Heart left ventricle (tissue), 16 donors: ENCODE measurements at regions not wholly inside any gene's neighbourhood (a gene's known extent, or its start where the extent isn't known, plus 50 kb on each side); places are given as distances from the start of the nearest gene placed in this dataset.
A peak's percentile ranks its signal among the peaks of the same experiment; 100 is the strongest.

Experiments used
- ATAC-seq, 4 donors: fragments of 200-7000 bp; cut with Tn5 transposase; one replicate each; pipeline ENCODE4 v1.9.1; 2020 to 2022; ENCODE audit warnings: moderate library complexity in 4 of 4, mild to moderate bottlenecking in 3 of 4, moderate number of reproducible peaks in 1 of 4
- DNase-seq, 5 donors: peaks; one replicate each; pipeline ENCODE4 v3.0.0-alpha.2; 2020
- H3K27ac ChIP-seq, 12 donors: fragments of 200-600 bp; sonication (generic) in 4 of 12; one replicate each; pipeline versions ENCODE4 v1.5.0 to v1.8.0; 2016 to 2022; ENCODE audit warnings: mild to moderate bottlenecking in 2 of 12
- H3K27me3 ChIP-seq, 9 donors: fragments of 200-600 bp; sonication (generic) in 2 of 9; one replicate each; pipeline versions ENCODE4 v1.5.1 to v1.8.0; 2016 to 2022; ENCODE audit warnings: mild to moderate bottlenecking in 3 of 9
- H3K36me3 ChIP-seq, 9 donors: fragments of 200-600 bp; sonication (generic) in 2 of 9; one replicate each; pipeline versions ENCODE4 v1.5.0 to v1.8.0; 2018 to 2022; ENCODE audit warnings: mild to moderate bottlenecking in 2 of 9
- H3K4me1 ChIP-seq, 12 donors: fragments of 200-600 bp; sonication (generic) in 4 of 12; one replicate each; pipeline versions ENCODE4 v1.5.0 to v1.8.0; 2016 to 2022; ENCODE audit warnings: mild to moderate bottlenecking in 3 of 12
- H3K4me3 ChIP-seq, 12 donors: fragments of 200-600 bp; sonication (generic) in 4 of 12; one replicate each; pipeline versions ENCODE4 v1.5.0 to v1.8.0; 2017 to 2022; ENCODE audit warnings: mild to moderate bottlenecking in 9 of 12, moderate library complexity in 4 of 12
- H3K9me3 ChIP-seq, 12 donors: fragments of 200-600 bp; sonication (generic) in 4 of 12; one replicate each; pipeline versions ENCODE4 v1.5.0 to v1.8.0; 2016 to 2022; ENCODE audit warnings: mild to moderate bottlenecking in 1 of 12
- POLR2A ChIP-seq, 2 donors: fragments of 450-650 bp; IDR thresholded peaks; one replicate each; pipeline ENCODE4 v1.6.1; 2017; ENCODE audit warnings: antibody characterized with exemption in 2 of 2, mild to moderate bottlenecking in 2 of 2, moderate library complexity in 2 of 2
- WGBS, 4 donors: extraction: QIAGEN DNeasy Blood & Tissue Kit in 2 of 4; methylation state at CpG; one replicate each; pipeline versions ENCODE4 v1.1.5 to v1.1.7; 2013 to 2018; 5-methylcytosine and 5-hydroxymethylcytosine counted together
- intact Hi-C, 10 donors: fragments of 100-400 bp; cut with DNase I; formaldehyde crosslinking; loops; one replicate each; pipeline versions ENCODE4 v1.11.1 to v1.14.2; 2022
- TF ChIP-seq, protein P1 (sequence below), 12 donors: fragments of 200-600 bp; sonication (generic) in 4 of 12; IDR thresholded peaks; one replicate each; pipeline versions ENCODE4 v1.5.0 to v1.8.0; 2018 to 2022; ENCODE audit warnings: antibody characterized with exemption in 12 of 12, mild to moderate bottlenecking in 5 of 12
- donor health status: ischemic (EF 13 %, LVEDD 7.1; RV severe dilation, severe dysfunction).
- donor health status: healthy with polysubstance abuse.
- donor health status: DM: no; HTN: yes; CAD: no.
- donor health status: DM: no; HTN: no; CAD: no.
- donor health status: ischemic (EF 25% LVEDD 6.9; RV normal size, moderate dysfunction).
- donor health status: ischemic (EF 25% LVEDD 5.7; RV mildly dilated, moderate dysfunction).
- donor health status: healthy.
- donor health status: DM: yes; HTN: yes; CAD: no.
- donor health status: ischemic (EF 35%, LVEDD 5.7; RV mildly dilated, moderate dysfunction).
- donor health status: nonischemic (EF 11% LVEDD 7.7; RV severe dilation, severe dysfunction).
- donor health status: DM: yes; HTN: yes; CAD: no.
- donor health status: PGD.
- donor health status: ischemic (EF 29% LVEDD 5.4; RV normal size, mild dysfunction).
- donor health status: nonischemic (EF 23%, LVEDD 6.1; RV moderate dilation, normal function).

GRCh38 chr1:99137554-99138206 is 126.6 kb upstream of the PLPPR4 start:
- WGBS, 4 donors = 89 to 93% (median 91%) methylated on average over 1 of the region's 1 CpG
- H3K27ac ChIP-seq = no peak overlapping the region

DNA sequence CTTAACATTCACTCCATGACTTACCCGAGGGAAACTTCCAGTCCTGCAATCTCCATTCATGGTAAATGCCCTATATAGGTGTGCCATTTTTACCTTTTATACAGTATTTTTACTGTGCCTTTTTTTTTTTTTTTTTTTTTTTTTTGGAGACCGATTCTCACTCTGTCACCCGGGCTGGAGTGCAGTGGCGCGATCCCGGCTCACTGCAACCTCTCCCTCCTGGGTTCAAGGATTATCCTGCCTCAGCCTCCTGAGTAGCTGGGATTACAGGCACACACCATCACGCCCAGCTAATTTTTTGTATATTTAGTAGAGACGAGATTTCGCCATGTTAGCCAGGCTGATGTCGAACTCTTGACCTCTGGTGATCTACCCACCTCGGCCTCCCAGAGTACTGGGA is 124.4 kb upstream of the PLPPR4 start:
- intact Hi-C loops = no loop called here

More at GRCh38 chr1:99137554-99138206, 126.6 kb upstream of the PLPPR4 start:
- H3K4me1 ChIP-seq = no peaks in the 10 kb centered on the region
- peaks cover 0 to 13% (median 0%) of the 10 kb centered on the region in 12 donors for H3K9me3 ChIP-seq
- TF ChIP-seq POLR2A (IDR thresholded peaks at IDR 0.05) = no peak
- TF ChIP-seq, protein P1, sequence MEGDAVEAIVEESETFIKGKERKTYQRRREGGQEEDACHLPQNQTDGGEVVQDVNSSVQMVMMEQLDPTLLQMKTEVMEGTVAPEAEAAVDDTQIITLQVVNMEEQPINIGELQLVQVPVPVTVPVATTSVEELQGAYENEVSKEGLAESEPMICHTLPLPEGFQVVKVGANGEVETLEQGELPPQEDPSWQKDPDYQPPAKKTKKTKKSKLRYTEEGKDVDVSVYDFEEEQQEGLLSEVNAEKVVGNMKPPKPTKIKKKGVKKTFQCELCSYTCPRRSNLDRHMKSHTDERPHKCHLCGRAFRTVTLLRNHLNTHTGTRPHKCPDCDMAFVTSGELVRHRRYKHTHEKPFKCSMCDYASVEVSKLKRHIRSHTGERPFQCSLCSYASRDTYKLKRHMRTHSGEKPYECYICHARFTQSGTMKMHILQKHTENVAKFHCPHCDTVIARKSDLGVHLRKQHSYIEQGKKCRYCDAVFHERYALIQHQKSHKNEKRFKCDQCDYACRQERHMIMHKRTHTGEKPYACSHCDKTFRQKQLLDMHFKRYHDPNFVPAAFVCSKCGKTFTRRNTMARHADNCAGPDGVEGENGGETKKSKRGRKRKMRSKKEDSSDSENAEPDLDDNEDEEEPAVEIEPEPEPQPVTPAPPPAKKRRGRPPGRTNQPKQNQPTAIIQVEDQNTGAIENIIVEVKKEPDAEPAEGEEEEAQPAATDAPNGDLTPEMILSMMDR (IDR thresholded peaks at IDR 0.05) = no peak
- DNase-seq (no peak), ATAC-seq (no peak)
- intact Hi-C loops = no loop called here
- H3K36me3 ChIP-seq = no peaks in the 10 kb centered on the region
- peaks cover 0 to 3% (median 0%) of the 10 kb centered on the region in 9 donors for H3K27me3 ChIP-seq
- no peak overlapping the region for H3K4me3 ChIP-seq

DNA sequence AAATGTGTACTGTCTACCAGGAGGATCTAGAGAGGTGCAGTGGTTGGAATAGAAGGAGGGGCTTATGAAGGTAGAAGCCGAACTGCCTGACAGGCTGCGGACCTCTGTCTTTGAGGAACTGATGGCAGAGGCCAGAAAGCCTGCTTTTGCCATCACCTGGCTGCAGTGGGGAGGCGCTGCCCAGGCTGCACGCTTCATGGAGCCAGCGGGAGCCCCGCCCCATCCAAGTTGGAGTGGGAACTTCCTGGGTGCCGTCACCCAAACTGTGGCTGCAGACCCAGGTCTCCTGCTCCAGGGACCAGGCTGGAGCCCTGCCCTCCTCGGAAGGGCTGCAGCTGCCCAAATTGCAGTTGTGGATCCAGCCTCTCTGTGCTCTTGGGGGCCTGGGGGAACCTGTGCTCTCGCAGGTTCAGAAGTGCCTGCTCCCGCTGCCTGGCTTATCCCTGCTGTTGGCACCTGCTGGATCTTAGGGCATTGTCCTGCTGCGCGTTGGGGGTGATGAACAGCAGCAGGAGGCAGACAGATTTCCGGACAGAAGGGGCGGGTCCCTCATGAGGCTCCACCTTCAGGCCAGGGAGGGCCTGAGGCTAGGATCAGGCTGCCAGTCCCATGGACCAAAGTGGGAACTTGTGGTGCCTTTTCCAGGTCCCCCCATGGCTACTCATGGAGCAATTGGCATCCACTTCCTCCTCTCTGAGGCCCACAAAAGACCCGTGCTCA is 118.0 kb upstream of the PLPPR4 start:
- no peaks in the 10 kb centered on the region for H3K36me3 ChIP-seq
- TF ChIP-seq POLR2A (IDR thresholded peaks at IDR 0.05) = no peak
- TF ChIP-seq, protein P1 (IDR thresholded peaks at IDR 0.05) = no peak
- ATAC-seq = no peak
- DNase-seq = peak in 1 of 5 donors; percentile 46
- intact Hi-C loops = no loop called here
- no peak overlapping the region for H3K27ac ChIP-seq
- H3K4me1 ChIP-seq = no peaks in the 10 kb centered on the region
- no peaks in the 10 kb centered on the region for H3K9me3 ChIP-seq
- WGBS, 4 donors = 69 to 89% (median 78%) methylated on average over 3 to 15 of the region's 15 CpGs
- peaks cover 0 to 11% (median 0%) of the 10 kb centered on the region in 9 donors for H3K27me3 ChIP-seq
- H3K4me3 ChIP-seq = no peak overlapping the region

More for the DNA sequence above, 124.4 kb upstream of the PLPPR4 start:
- no peak for ATAC-seq
- TF ChIP-seq, protein P1 (IDR thresholded peaks at IDR 0.05) = no peak
- no peak for TF ChIP-seq POLR2A (IDR thresholded peaks at IDR 0.05)
- no peak for DNase-seq
- Histone ChIP-seq H3K36me3 (no peaks in the 10 kb centered on the region), H3K27me3 (peaks cover 0 to 3% (median 0%) of the 10 kb centered on the region in 9 donors), H3K4me1 (no peaks in the 10 kb centered on the region), H3K9me3 (peaks cover 0 to 13% (median 0%) of the 10 kb centered on the region in 12 donors), H3K4me3 (no peak overlapping the region), H3K27ac (no peak overlapping the region)
- 89 to 92% (median 90%) methylated on average over 11 of the region's 11 CpGs for WGBS, 4 donors

- DNase-seq (no peak), ATAC-seq (no peak)
- no peaks in the 10 kb centered on the region for H3K9me3 ChIP-seq
- no peaks in the 10 kb centered on the region for H3K4me1 ChIP-seq
- no peak for TF ChIP-seq POLR2A (IDR thresholded peaks at IDR 0.05)
- TF ChIP-seq, protein P1 (IDR thresholded peaks at IDR 0.05) = no peak
- H3K27ac ChIP-seq = no peak overlapping the region
- H3K27me3 ChIP-seq = peaks cover 0 to 8% (median 0%) of the 10 kb centered on the region in 9 donors
- no peak overlapping the region for H3K4me3 ChIP-seq
- intact Hi-C loops = no loop called here
- 58 to 86% (median 69%) methylated on average over 3 of the region's 3 CpGs for WGBS, 4 donors
- H3K36me3 ChIP-seq = no peaks in the 10 kb centered on the region
Measured at GRCh38 chr1:99149952-99150351, 114.3 kb upstream of the PLPPR4 start.
